ENCODE measurements at regions not wholly inside any gene's neighbourhood (a gene's known extent, or its start where the extent isn't known, plus 50 kb on each side); places are given as distances from the start of the nearest gene placed in this dataset.

- DNase-seq, result no peak
- H3K4me1 Mint-ChIP-seq, result no peaks in the 10 kb centered on the region
- Histone ChIP-seq H3K9ac (ENCODE audit: extremely low read depth, low read length, poor library complexity, severe bottlenecking) (no peak overlapping the region), H3K4me3 (ENCODE audit: low read length) (no peak overlapping the region), H3K9me3 (ENCODE audit: control insufficient read depth, low read length) (no peaks in the 10 kb centered on the region), H3K4me1 (ENCODE audit: control insufficient read depth, insufficient read depth, low read length) (no peaks in the 10 kb centered on the region), H3K27me3 (ENCODE audit: control insufficient read depth, insufficient read depth, low read length, poor library complexity, severe bottlenecking) (no peaks in the 10 kb centered on the region), H3K27ac (ENCODE audit: low read depth, low read length) (no peak overlapping the region), H3K36me3 (ENCODE audit: control insufficient read depth, insufficient read depth, low read length) (no peaks in the 10 kb centered on the region)
- no peak overlapping the region for H3K27ac Mint-ChIP-seq
- H3K4me3 Mint-ChIP-seq, result no peak overlapping the region
- no peak for TF ChIP-seq CTCF (conservative IDR thresholded peaks at IDR 0.05)
- H3K36me3 Mint-ChIP-seq (ENCODE audit: low read depth), result no peaks in the 10 kb centered on the region
- H3K27me3 Mint-ChIP-seq (ENCODE audit: insufficient read depth), result no peaks in the 10 kb centered on the region
- WGBS, 2 experiments (ENCODE audit: insufficient coverage in 1 of 2, insufficient read length in 1 of 2), result 89 to 91% methylated on average over 5 of the region's 5 CpGs
- no peaks in the 10 kb centered on the region for H3K9me3 Mint-ChIP-seq
Observed at GRCh38 chr5:163813900-163814299, 308.5 kb downstream of the MAT2B start.

- H3K4me3 ChIP-seq (ENCODE audit: low read length), result no peak overlapping the region
- no peak overlapping the region for H3K9ac ChIP-seq (ENCODE audit: extremely low read depth, low read length, poor library complexity, severe bottlenecking)
- no peaks in the 10 kb centered on the region for H3K9me3 ChIP-seq (ENCODE audit: control insufficient read depth, low read length)
- H3K36me3 Mint-ChIP-seq (ENCODE audit: low read depth), result no peaks in the 10 kb centered on the region
- no peak for TF ChIP-seq CTCF (conservative IDR thresholded peaks at IDR 0.05)
- H3K4me1 ChIP-seq (ENCODE audit: control insufficient read depth, insufficient read depth, low read length), result no peaks in the 10 kb centered on the region
- H3K27me3 ChIP-seq (ENCODE audit: control insufficient read depth, insufficient read depth, low read length, poor library complexity, severe bottlenecking), result no peaks in the 10 kb centered on the region
- no peak overlapping the region for H3K27ac ChIP-seq (ENCODE audit: low read depth, low read length)
- H3K4me3 Mint-ChIP-seq, result no peak overlapping the region
- H3K27me3 Mint-ChIP-seq (ENCODE audit: insufficient read depth), result no peaks in the 10 kb centered on the region
- DNase-seq, result no peak
- H3K36me3 ChIP-seq (ENCODE audit: control insufficient read depth, insufficient read depth, low read length), result no peaks in the 10 kb centered on the region
- H3K4me1 Mint-ChIP-seq, result no peaks in the 10 kb centered on the region
- no peaks in the 10 kb centered on the region for H3K9me3 Mint-ChIP-seq
- no peak overlapping the region for H3K27ac Mint-ChIP-seq
Observed at GRCh38 chr5:163815240-163815791, 309.9 kb downstream of the MAT2B start.

- Histone ChIP-seq H3K4me1 (ENCODE audit: control insufficient read depth, insufficient read depth, low read length) (no peaks in the 10 kb centered on the region), H3K27ac (ENCODE audit: low read depth, low read length) (no peak overlapping the region), H3K4me3 (ENCODE audit: low read length) (no peak overlapping the region), H3K36me3 (ENCODE audit: control insufficient read depth, insufficient read depth, low read length) (no peaks in the 10 kb centered on the region), H3K9me3 (ENCODE audit: control insufficient read depth, low read length) (no peaks in the 10 kb centered on the region), H3K9ac (ENCODE audit: extremely low read depth, low read length, poor library complexity, severe bottlenecking) (no peak overlapping the region), H3K27me3 (ENCODE audit: control insufficient read depth, insufficient read depth, low read length, poor library complexity, severe bottlenecking) (no peaks in the 10 kb centered on the region)
- TF ChIP-seq CTCF (conservative IDR thresholded peaks at IDR 0.05), result peak; percentile 52
- no peaks in the 10 kb centered on the region for H3K9me3 Mint-ChIP-seq
- no peak overlapping the region for H3K27ac Mint-ChIP-seq
- H3K4me3 Mint-ChIP-seq, result no peak overlapping the region
- no peaks in the 10 kb centered on the region for H3K27me3 Mint-ChIP-seq (ENCODE audit: insufficient read depth)
- DNase-seq, result no peak
- H3K36me3 Mint-ChIP-seq (ENCODE audit: low read depth), result no peaks in the 10 kb centered on the region
- 76% methylated on average over 1 of the region's 1 CpG; no CpG with 5 or more reads in 1 of the 2 experiments for WGBS, 2 experiments (ENCODE audit: insufficient coverage in 1 of 2, insufficient read length in 1 of 2)
- H3K4me1 Mint-ChIP-seq, result no peaks in the 10 kb centered on the region
Observed at GRCh38 chr5:163821142-163821541, 315.7 kb downstream of the MAT2B start.

Data from endodermal cell (in vitro differentiated cells).